Nephron (organoid): ENCODE measurements at regions not wholly inside any gene's neighbourhood (a gene's known extent, or its start where the extent isn't known, plus 50 kb on each side); places are given as distances from the start of the nearest gene placed in this dataset.

Experiments used
- H3K27ac Mint-ChIP-seq, 3 experiments: 2 replicates each; pipeline ENCODE4 v1.8.0; 2020; ENCODE audit warnings: mixed read lengths in 3 of 3, mild to moderate bottlenecking in 2 of 3, moderate library complexity in 1 of 3
- H3K27me3 Mint-ChIP-seq: 2 replicates; pipeline ENCODE4 v1.8.0; 2021; ENCODE audit warnings: low read depth, mild to moderate bottlenecking, moderate library complexity, mixed read lengths
- H3K36me3 Mint-ChIP-seq: 2 replicates; pipeline ENCODE4 v1.8.0; 2020; ENCODE audit warnings: low read depth, mixed read lengths
- H3K4me1 Mint-ChIP-seq: 2 replicates; pipeline ENCODE4 v1.8.0; 2020; ENCODE audit warnings: mixed read lengths
- H3K4me3 Mint-ChIP-seq, 3 experiments: 2 replicates each; pipeline ENCODE4 v1.8.0; 2020; ENCODE audit warnings: mild to moderate bottlenecking in 3 of 3, mixed read lengths in 3 of 3, moderate library complexity in 2 of 3
- H3K9me3 Mint-ChIP-seq: 2 replicates; pipeline ENCODE4 v1.8.0; 2020; ENCODE audit warnings: mixed read lengths
- TF ChIP-seq, protein P1 (sequence below), 3 experiments: fragments of 200-600 bp; sonication (generic); IDR thresholded peaks; one replicate each; pipeline ENCODE4 v1.5.0; 2021; ENCODE audit warnings: antibody characterized with exemption in 3 of 3; ENCODE audit not compliant: unreplicated experiment in 3 of 3

DNA sequence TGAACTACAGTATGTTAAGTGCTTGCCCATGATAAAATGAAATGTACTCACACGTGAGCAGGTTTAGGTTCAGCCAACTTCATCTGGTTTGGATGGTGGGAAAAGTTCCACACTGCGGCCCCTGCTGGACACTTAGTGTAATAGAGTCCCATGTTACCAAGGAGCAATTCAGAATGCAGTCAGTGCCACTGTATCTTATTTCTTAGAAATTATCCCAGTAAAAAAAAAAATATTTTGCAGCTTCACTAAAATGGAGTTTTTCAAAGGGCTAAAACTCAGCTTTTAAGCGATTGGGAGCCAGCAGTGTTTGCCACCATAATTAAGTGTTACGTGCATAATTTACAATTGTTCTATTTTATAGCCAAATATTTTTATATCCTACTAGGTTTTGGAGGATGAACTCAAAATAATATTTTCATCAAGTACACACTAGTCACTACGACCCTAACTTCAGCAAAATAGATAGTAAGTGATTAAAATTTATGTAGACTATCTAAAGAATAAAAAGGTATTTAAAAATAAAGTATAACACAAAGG is 371.7 kb upstream of the GBE1 start:
- H3K27ac Mint-ChIP-seq, result no peak overlapping the region
- H3K27me3 Mint-ChIP-seq, result no peaks in the 10 kb centered on the region
- H3K4me3 Mint-ChIP-seq, result no peak overlapping the region
- TF ChIP-seq, protein P1, sequence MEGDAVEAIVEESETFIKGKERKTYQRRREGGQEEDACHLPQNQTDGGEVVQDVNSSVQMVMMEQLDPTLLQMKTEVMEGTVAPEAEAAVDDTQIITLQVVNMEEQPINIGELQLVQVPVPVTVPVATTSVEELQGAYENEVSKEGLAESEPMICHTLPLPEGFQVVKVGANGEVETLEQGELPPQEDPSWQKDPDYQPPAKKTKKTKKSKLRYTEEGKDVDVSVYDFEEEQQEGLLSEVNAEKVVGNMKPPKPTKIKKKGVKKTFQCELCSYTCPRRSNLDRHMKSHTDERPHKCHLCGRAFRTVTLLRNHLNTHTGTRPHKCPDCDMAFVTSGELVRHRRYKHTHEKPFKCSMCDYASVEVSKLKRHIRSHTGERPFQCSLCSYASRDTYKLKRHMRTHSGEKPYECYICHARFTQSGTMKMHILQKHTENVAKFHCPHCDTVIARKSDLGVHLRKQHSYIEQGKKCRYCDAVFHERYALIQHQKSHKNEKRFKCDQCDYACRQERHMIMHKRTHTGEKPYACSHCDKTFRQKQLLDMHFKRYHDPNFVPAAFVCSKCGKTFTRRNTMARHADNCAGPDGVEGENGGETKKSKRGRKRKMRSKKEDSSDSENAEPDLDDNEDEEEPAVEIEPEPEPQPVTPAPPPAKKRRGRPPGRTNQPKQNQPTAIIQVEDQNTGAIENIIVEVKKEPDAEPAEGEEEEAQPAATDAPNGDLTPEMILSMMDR (IDR thresholded peaks at IDR 0.05; ENCODE audit: unreplicated experiment in 3 of 3), result peak; percentile 72 to 75 (median 75)
- H3K9me3 Mint-ChIP-seq, result no peaks in the 10 kb centered on the region
- H3K36me3 Mint-ChIP-seq, result no peaks in the 10 kb centered on the region
- peaks cover 16% of the 10 kb centered on the region for H3K4me1 Mint-ChIP-seq

DNA sequence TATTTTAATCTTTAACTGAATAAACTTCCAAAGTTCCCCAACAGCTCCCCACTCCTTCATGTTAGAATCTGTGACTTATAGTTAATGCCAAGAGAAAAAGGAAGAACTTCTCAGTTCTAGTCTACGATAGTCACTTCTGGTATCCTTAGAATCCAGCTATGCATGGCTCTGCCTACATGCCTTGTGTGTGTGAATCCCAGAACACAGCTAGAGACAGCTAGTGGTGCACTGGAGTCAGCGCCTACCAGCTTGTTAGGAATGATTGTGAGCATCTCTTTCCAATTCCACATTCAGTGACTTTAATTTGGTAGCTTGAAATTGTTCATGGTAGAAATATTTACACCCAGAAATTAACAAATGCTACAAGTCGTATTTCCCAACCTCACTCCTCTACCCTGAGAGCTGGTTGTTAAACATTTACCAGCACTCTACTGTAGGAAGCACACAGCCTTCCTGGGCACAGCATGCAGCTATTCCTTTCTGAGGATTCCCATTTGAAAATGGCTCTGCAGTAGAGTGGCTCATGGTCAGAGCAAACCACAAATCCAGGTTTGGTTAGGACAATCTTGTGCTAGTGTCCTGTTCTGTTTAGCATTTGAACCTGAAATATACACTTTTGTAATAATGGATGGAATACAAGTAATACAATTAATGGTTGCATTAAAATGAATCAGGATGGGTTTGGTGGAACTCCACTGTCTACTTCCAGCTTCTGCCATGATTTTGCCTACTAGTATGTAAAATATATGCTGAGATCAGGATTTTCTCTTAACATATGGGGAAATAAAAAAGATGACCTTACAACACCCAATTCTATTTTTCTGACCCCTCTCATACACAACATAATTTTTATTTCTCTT is 371.0 kb upstream of the GBE1 start:
- no peaks in the 10 kb centered on the region for H3K9me3 Mint-ChIP-seq

DNA sequence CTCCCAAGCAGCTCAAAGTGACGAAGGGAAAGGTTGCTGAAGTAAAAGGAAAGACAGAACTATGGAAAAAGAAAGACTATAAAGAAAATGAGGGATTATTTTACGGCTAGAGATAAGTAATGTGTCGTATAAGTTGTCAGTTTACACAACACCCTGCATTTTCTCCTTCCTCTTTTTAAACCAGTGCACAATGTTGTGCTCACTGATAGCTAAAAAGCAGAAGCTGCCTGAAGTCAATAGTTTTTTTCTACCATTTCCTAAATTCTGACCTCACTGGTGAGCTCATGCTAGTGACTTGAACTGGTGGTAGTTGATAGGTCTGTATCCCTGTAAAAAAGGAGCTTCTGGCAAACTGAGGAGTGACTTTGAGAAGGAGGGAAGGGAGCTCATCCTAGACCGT is 368.6 kb upstream of the GBE1 start:
- TF ChIP-seq, protein P1 (IDR thresholded peaks at IDR 0.05; ENCODE audit: unreplicated experiment in 3 of 3), result no peak
- H3K4me1 Mint-ChIP-seq, result peaks cover 18% of the 10 kb centered on the region
- H3K9me3 Mint-ChIP-seq, result no peaks in the 10 kb centered on the region
- H3K27ac Mint-ChIP-seq, result no peak overlapping the region
- no peak overlapping the region for H3K4me3 Mint-ChIP-seq
- H3K27me3 Mint-ChIP-seq, result no peaks in the 10 kb centered on the region
- H3K36me3 Mint-ChIP-seq, result no peaks in the 10 kb centered on the region

More for the DNA sequence above, 371.0 kb upstream of the GBE1 start:
- Mint-ChIP-seq H3K36me3 (no peaks in the 10 kb centered on the region), H3K4me3 (no peak overlapping the region), H3K4me1 (peaks cover 18% of the 10 kb centered on the region), H3K27ac (peak overlapping the region in 1 of 3 experiments; percentile 23), H3K27me3 (no peaks in the 10 kb centered on the region)
- TF ChIP-seq, protein P1 (IDR thresholded peaks at IDR 0.05; ENCODE audit: unreplicated experiment in 3 of 3), result no peak

DNA sequence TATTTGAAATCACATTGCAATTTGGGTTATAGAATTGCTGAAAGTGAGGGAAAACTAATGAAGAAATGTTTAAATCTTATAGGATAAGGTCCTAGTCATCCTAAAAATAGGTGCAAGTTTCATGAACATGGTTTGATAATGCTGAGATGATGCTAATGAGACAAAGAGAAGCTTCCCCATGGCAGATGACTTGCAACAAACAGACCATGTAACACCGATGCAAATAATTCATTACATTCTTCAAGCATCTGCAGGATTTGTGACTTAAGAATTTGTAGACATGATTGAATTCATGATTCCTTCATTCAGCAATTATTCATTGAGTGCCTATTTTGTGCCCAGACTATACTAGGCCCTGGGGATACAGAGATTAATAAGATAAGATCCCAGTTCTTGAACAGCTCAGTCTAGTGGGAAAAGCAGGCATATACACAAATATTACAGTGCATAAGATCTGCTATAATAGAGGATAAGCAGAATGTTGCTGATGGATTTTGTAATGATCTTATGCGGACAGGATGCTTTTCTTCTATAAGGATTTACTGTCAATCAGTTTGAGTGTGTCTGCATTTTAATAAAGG is 367.9 kb upstream of the GBE1 start:
- H3K36me3 Mint-ChIP-seq, result no peaks in the 10 kb centered on the region
- TF ChIP-seq, protein P1 (IDR thresholded peaks at IDR 0.05; ENCODE audit: unreplicated experiment in 3 of 3), result no peak
- peaks cover 18% of the 10 kb centered on the region for H3K4me1 Mint-ChIP-seq
- H3K27ac Mint-ChIP-seq, result peak overlapping the region; percentile 51 to 93 (median 84)
- H3K9me3 Mint-ChIP-seq, result no peaks in the 10 kb centered on the region
- H3K27me3 Mint-ChIP-seq, result no peaks in the 10 kb centered on the region
- no peak overlapping the region for H3K4me3 Mint-ChIP-seq

DNA sequence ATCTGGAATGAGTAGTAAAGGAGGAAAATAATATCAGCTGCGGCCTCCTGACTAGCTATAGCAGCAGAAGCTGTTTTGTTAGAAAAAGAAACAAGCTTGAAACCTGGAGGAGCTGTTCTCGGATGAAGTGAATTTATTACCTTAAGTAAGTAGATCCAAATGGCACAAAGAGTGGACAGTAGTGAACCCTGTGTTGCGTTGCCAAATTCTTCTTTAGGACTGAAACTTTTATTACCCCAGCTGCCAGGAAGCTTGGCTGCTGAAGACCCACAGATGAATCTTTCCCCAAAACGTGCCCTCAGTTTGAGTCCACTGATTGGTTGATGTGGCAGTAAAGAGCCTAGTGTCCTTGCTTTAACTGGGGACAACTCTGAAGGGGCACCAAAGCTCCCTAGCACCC is 366.8 kb upstream of the GBE1 start:
- Mint-ChIP-seq H3K9me3 (no peaks in the 10 kb centered on the region), H3K36me3 (no peaks in the 10 kb centered on the region), H3K4me3 (no peak overlapping the region), H3K27me3 (no peaks in the 10 kb centered on the region), H3K4me1 (peaks cover 18% of the 10 kb centered on the region), H3K27ac (peak overlapping the region; percentile 74 to 93 (median 84))
- TF ChIP-seq, protein P1 (IDR thresholded peaks at IDR 0.05; ENCODE audit: unreplicated experiment in 3 of 3), result no peak
